WTC11 (cell line): ENCODE measurements at regions not wholly inside any gene's neighbourhood (a gene's known extent, or its start where the extent isn't known, plus 50 kb on each side); places are given as distances from the start of the nearest gene placed in this dataset.

Source experiments
- CBFB ChIP-seq: sonication (generic); formaldehyde crosslinking; IDR thresholded peaks from 2 replicates; pipeline ENCODE4 v1.8.1; 2022; ENCODE audit warnings: mild to moderate bottlenecking, low read depth, missing genetic modification reagents
- KAT7 ChIP-seq: sonication (generic); formaldehyde crosslinking; IDR thresholded peaks from 2 replicates; pipeline ENCODE4 v1.8.1; 2023; ENCODE audit warnings: missing genetic modification reagents, mild to moderate bottlenecking, borderline replicate concordance
- NFATC4 ChIP-seq: fragments of 250-450 bp; sonication (Bioruptor Pico); IDR thresholded peaks from 2 replicates; pipeline ENCODE4 v1.9.0; 2021; ENCODE audit warnings: mild to moderate bottlenecking
- RELA ChIP-seq: sonication (generic); formaldehyde crosslinking; IDR thresholded peaks from 2 replicates; pipeline ENCODE4 v1.8.1; 2022; ENCODE audit warnings: missing genetic modification reagents, mild to moderate bottlenecking, borderline replicate concordance
- SMAD3 ChIP-seq: sonication (generic); formaldehyde crosslinking; IDR thresholded peaks from 2 replicates; pipeline ENCODE4 v1.8.0; 2022; ENCODE audit warnings: missing genetic modification reagents, mild to moderate bottlenecking, borderline replicate concordance
- TP53 ChIP-seq: sonication (generic); formaldehyde crosslinking; IDR thresholded peaks from 2 replicates; pipeline ENCODE4 v1.8.1; 2023; ENCODE audit warnings: mild to moderate bottlenecking, missing genetic modification reagents
- TF ChIP-seq, protein P1 (sequence below): fragments of 200-600 bp; IDR thresholded peaks from 2 replicates; pipeline ENCODE4 v1.8.0; 2022; ENCODE audit warnings: antibody characterized with exemption
- TF ChIP-seq, protein P2 (sequence below): sonication (generic); formaldehyde crosslinking; IDR thresholded peaks from 2 replicates; pipeline ENCODE4 v1.8.1; 2023; ENCODE audit warnings: mild to moderate bottlenecking, missing genetic modification reagents

DNA sequence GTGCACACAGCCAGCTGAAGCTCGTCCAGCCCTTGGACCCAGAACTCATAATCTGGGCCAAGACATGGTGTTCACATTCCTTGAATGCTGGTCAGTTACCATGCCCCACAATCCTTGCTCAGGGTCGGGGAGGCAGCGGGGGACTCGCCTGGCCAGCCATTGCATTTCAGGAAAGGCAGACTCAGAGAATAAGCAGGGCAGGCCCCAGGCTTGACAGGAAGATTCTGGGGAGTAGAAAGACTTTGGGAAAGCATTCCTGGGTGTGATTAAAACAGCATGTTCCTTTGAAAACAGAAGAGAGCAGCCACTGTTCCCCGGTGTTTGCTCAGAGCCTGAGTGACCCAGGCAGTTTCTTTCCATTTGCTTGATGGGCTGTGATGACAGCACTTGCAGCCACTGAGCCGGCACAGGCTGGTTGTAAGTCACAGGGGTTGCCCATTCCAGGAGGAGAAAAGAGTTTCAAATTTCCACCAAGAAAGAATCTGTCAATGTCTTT lies 473.7 kb downstream of the TYW1 start:
- TF ChIP-seq TP53 (no peak), KAT7 (CRISPR knock-in tag) (no peak), RELA (CRISPR knock-in tag) (no peak), SMAD3 (no peak), NFATC4 (CRISPR knock-in tag) (no peak), CBFB (CRISPR knock-in tag) (no peak)
- TF ChIP-seq, protein P1, sequence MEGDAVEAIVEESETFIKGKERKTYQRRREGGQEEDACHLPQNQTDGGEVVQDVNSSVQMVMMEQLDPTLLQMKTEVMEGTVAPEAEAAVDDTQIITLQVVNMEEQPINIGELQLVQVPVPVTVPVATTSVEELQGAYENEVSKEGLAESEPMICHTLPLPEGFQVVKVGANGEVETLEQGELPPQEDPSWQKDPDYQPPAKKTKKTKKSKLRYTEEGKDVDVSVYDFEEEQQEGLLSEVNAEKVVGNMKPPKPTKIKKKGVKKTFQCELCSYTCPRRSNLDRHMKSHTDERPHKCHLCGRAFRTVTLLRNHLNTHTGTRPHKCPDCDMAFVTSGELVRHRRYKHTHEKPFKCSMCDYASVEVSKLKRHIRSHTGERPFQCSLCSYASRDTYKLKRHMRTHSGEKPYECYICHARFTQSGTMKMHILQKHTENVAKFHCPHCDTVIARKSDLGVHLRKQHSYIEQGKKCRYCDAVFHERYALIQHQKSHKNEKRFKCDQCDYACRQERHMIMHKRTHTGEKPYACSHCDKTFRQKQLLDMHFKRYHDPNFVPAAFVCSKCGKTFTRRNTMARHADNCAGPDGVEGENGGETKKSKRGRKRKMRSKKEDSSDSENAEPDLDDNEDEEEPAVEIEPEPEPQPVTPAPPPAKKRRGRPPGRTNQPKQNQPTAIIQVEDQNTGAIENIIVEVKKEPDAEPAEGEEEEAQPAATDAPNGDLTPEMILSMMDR = no peak
- TF ChIP-seq, protein P2, sequence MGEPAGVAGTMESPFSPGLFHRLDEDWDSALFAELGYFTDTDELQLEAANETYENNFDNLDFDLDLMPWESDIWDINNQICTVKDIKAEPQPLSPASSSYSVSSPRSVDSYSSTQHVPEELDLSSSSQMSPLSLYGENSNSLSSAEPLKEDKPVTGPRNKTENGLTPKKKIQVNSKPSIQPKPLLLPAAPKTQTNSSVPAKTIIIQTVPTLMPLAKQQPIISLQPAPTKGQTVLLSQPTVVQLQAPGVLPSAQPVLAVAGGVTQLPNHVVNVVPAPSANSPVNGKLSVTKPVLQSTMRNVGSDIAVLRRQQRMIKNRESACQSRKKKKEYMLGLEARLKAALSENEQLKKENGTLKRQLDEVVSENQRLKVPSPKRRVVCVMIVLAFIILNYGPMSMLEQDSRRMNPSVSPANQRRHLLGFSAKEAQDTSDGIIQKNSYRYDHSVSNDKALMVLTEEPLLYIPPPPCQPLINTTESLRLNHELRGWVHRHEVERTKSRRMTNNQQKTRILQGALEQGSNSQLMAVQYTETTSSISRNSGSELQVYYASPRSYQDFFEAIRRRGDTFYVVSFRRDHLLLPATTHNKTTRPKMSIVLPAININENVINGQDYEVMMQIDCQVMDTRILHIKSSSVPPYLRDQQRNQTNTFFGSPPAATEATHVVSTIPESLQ (CRISPR knock-in tag) = no peak
